ENCODE measurements at regions not wholly inside any gene's neighbourhood (a gene's known extent, or its start where the extent isn't known, plus 50 kb on each side); places are given as distances from the start of the nearest gene placed in this dataset.

DNA sequence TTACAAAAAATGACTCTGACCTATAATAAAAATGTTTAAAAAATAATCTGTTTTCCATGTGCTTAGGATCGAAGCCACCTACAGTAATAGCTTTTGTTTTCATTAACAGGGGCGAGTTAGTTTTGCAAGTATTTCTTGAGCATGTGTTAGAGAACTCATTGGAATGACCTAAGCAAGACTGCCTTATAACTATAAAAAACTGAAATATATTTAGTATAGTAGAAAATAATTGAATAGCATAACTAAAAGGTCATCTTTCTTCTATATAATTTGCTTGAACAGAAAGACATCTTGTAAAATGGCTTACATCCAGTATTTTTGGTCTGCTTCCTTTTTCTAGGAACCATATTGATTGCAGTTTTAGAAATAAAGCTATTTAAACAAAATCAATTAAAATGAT, 241.5 kb upstream of the NRIP1 start:
- H3K27me3 ChIP-seq (ENCODE audit: control insufficient read depth, insufficient read depth, low read length), result no peaks in the 10 kb centered on the region
- H3K9me3 ChIP-seq (ENCODE audit: control insufficient read depth, insufficient read depth, low read depth, low read length), result no peaks in the 10 kb centered on the region
- no peak overlapping the region for H3K27ac ChIP-seq (ENCODE audit: low read length)
- no peaks in the 10 kb centered on the region for H3K36me3 ChIP-seq (ENCODE audit: control insufficient read depth, insufficient read depth, low read length)
- no peak for TF ChIP-seq TCF7L2 (IDR thresholded peaks at IDR 0.05; ENCODE audit: low read depth, low read length)
- TF ChIP-seq SIN3A (IDR thresholded peaks at IDR 0.05; ENCODE audit: borderline replicate concordance, insufficient read depth, low read depth, low read length), result no peak
- TF ChIP-seq, protein P1, sequence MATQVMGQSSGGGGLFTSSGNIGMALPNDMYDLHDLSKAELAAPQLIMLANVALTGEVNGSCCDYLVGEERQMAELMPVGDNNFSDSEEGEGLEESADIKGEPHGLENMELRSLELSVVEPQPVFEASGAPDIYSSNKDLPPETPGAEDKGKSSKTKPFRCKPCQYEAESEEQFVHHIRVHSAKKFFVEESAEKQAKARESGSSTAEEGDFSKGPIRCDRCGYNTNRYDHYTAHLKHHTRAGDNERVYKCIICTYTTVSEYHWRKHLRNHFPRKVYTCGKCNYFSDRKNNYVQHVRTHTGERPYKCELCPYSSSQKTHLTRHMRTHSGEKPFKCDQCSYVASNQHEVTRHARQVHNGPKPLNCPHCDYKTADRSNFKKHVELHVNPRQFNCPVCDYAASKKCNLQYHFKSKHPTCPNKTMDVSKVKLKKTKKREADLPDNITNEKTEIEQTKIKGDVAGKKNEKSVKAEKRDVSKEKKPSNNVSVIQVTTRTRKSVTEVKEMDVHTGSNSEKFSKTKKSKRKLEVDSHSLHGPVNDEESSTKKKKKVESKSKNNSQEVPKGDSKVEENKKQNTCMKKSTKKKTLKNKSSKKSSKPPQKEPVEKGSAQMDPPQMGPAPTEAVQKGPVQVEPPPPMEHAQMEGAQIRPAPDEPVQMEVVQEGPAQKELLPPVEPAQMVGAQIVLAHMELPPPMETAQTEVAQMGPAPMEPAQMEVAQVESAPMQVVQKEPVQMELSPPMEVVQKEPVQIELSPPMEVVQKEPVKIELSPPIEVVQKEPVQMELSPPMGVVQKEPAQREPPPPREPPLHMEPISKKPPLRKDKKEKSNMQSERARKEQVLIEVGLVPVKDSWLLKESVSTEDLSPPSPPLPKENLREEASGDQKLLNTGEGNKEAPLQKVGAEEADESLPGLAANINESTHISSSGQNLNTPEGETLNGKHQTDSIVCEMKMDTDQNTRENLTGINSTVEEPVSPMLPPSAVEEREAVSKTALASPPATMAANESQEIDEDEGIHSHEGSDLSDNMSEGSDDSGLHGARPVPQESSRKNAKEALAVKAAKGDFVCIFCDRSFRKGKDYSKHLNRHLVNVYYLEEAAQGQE (IDR thresholded peaks at IDR 0.05; ENCODE audit: insufficient read depth in 1 of 2, low read depth in 2 of 2, low read length in 1 of 2), result no peak
- TF ChIP-seq POLR2AphosphoS5 (IDR thresholded peaks at IDR 0.05; ENCODE audit: low read depth, low read length), result no peak
- TF ChIP-seq, protein P2, sequence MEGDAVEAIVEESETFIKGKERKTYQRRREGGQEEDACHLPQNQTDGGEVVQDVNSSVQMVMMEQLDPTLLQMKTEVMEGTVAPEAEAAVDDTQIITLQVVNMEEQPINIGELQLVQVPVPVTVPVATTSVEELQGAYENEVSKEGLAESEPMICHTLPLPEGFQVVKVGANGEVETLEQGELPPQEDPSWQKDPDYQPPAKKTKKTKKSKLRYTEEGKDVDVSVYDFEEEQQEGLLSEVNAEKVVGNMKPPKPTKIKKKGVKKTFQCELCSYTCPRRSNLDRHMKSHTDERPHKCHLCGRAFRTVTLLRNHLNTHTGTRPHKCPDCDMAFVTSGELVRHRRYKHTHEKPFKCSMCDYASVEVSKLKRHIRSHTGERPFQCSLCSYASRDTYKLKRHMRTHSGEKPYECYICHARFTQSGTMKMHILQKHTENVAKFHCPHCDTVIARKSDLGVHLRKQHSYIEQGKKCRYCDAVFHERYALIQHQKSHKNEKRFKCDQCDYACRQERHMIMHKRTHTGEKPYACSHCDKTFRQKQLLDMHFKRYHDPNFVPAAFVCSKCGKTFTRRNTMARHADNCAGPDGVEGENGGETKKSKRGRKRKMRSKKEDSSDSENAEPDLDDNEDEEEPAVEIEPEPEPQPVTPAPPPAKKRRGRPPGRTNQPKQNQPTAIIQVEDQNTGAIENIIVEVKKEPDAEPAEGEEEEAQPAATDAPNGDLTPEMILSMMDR (IDR thresholded peaks at IDR 0.05), result no peak
- ChIA-PET CTCF (no interaction called here), POLR2A (no interaction called here)
- H3K4me1 ChIP-seq (ENCODE audit: control insufficient read depth, insufficient read depth, low read length), result no peaks in the 10 kb centered on the region
- H3K4me3 ChIP-seq (ENCODE audit: low read depth in 2 of 2, low read length in 2 of 2), result no peak overlapping the region
- no TSS peak for BruUV-seq (replicated peaks)
- DNase-seq (ENCODE audit: low read depth, low spot score), result no peak
- in situ Hi-C loops (cut with HindIII; ENCODE audit: low pct_unique_long_range_greater_than_20kb, low sequenced_read_pairs) (no loop called here), intact Hi-C loops (cut with micrococcal nuclease; ENCODE audit: unreplicated experiment) (no loop called here)
- no peak for ATAC-seq

DNA sequence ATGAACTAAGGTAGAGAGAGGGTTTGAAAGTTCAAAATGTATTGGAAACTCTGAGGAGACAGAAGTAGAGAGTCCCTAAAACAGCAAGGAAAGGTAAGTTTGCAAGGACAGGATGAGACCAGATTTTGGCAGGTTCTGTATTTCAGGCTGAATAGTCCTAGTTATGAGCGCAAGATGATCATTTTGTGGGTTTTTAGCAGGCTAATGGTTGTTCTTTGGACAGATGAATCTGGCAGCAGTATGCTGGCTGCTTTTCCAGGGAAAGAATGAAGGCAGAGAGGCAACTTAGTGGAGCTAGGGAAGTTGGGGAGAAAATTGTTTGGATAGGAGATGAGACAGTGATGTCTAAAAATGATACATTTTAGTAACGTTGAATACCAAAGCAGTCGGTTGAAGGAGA, 243.5 kb upstream of the NRIP1 start:
- intact Hi-C loops (cut with micrococcal nuclease; ENCODE audit: unreplicated experiment) (no loop called here), in situ Hi-C loops (cut with HindIII; ENCODE audit: low pct_unique_long_range_greater_than_20kb, low sequenced_read_pairs) (no loop called here)
- Histone ChIP-seq H3K36me3 (ENCODE audit: control insufficient read depth, insufficient read depth, low read length) (no peaks in the 10 kb centered on the region), H3K9me3 (ENCODE audit: control insufficient read depth, insufficient read depth, low read depth, low read length) (no peaks in the 10 kb centered on the region), H3K4me3 (ENCODE audit: low read depth in 2 of 2, low read length in 2 of 2) (no peak overlapping the region), H3K27me3 (ENCODE audit: control insufficient read depth, insufficient read depth, low read length) (no peaks in the 10 kb centered on the region), H3K27ac (ENCODE audit: low read length) (no peak overlapping the region), H3K4me1 (ENCODE audit: control insufficient read depth, insufficient read depth, low read length) (no peaks in the 10 kb centered on the region)
- no peak for ATAC-seq
- no TSS peak for BruUV-seq (replicated peaks)
- ChIA-PET CTCF (no interaction called here), POLR2A (no interaction called here)
- no peak for TF ChIP-seq SIN3A (IDR thresholded peaks at IDR 0.05; ENCODE audit: borderline replicate concordance, insufficient read depth, low read depth, low read length)
- TF ChIP-seq, protein P2 (IDR thresholded peaks at IDR 0.05), result no peak
- TF ChIP-seq, protein P1 (IDR thresholded peaks at IDR 0.05; ENCODE audit: insufficient read depth in 1 of 2, low read depth in 2 of 2, low read length in 1 of 2), result no peak
- TF ChIP-seq POLR2AphosphoS5 (IDR thresholded peaks at IDR 0.05; ENCODE audit: low read depth, low read length), result no peak
- DNase-seq (ENCODE audit: low read depth, low spot score), result no peak

Data from Panc1 (cell line).